ENCODE measurements at regions not wholly inside any gene's neighbourhood (a gene's known extent, or its start where the extent isn't known, plus 50 kb on each side); places are given as distances from the start of the nearest gene placed in this dataset.

- Histone ChIP-seq H3K18ac (ENCODE audit: extremely low read depth, low read length) (no peak overlapping the region), H2BK5ac (ENCODE audit: low read depth, low read length) (no peak overlapping the region), H2BK15ac (ENCODE audit: low read length) (no peak overlapping the region), H3K4me3 (ENCODE audit: extremely low read depth in 1 of 4, insufficient read depth in 2 of 4, low read depth in 3 of 4, low read length in 4 of 4) (no peak overlapping the region), H3K79me1 (ENCODE audit: low read depth, low read length) (no peaks in the 10 kb centered on the region), H2BK120ac (replicated peaks; ENCODE audit: low read depth, low read length) (no peak overlapping the region), H3K23ac (ENCODE audit: insufficient read length) (no peak overlapping the region), H2AK5ac (ENCODE audit: low read depth, low read length) (no peak overlapping the region), H4K8ac (ENCODE audit: extremely low read depth, insufficient read depth, low read length) (no peak overlapping the region), H4K20me1 (replicated peaks in 1 of 2; ENCODE audit: control insufficient read depth in 1 of 2, insufficient read depth in 2 of 2, low read length in 2 of 2) (no peaks in the 10 kb centered on the region), H3K56ac (replicated peaks; ENCODE audit: insufficient read length, low read depth, low read length) (no peak overlapping the region), H3K79me2 (ENCODE audit: control insufficient read depth in 1 of 2, insufficient read depth in 2 of 2, low read length in 2 of 2) (no peaks in the 10 kb centered on the region), H3K9ac (replicated peaks in 1 of 4; ENCODE audit: extremely low read depth in 1 of 4, low read depth in 3 of 4, low read length in 3 of 4) (no peak overlapping the region), H2AFZ (ENCODE audit: low read length) (no peak overlapping the region), H2BK20ac (ENCODE audit: low read length) (no peak overlapping the region), H3K36me3 (ENCODE audit: control insufficient read depth in 2 of 4, insufficient read depth in 4 of 4, low read length in 3 of 4) (no peaks in the 10 kb centered on the region), H3K4me2 (ENCODE audit: insufficient read depth in 1 of 2, low read depth in 2 of 2, low read length in 2 of 2) (no peak overlapping the region), H3K27ac (ENCODE audit: low read depth, low read length) (no peak overlapping the region), H2BK12ac (ENCODE audit: low read depth, low read length) (no peak overlapping the region; the same call in 1 of the 2 replicates), H3K4ac (replicated peaks; ENCODE audit: insufficient read length, low read depth, low read length) (no peak overlapping the region), H4K91ac (replicated peaks; ENCODE audit: insufficient read length, low read length) (no peak overlapping the region), H3K14ac (ENCODE audit: insufficient read length) (no peak overlapping the region), H4K5ac (ENCODE audit: insufficient read length, low read depth, low read length) (no peak overlapping the region), H3K23me2 (ENCODE audit: low read depth, low read length) (no peaks in the 10 kb centered on the region), H3K4me1 (replicated peaks in 1 of 4; ENCODE audit: control insufficient read depth in 3 of 4, insufficient read depth in 4 of 4, low read length in 3 of 4) (no peaks in the 10 kb centered on the region), H3K9me3 (ENCODE audit: insufficient read depth in 2 of 2, low read depth in 1 of 2, low read length in 1 of 2) (no peaks in the 10 kb centered on the region), H3K27me3 (replicated peaks in 1 of 4; ENCODE audit: control insufficient read depth in 3 of 4, extremely low read depth in 1 of 4, insufficient read depth in 3 of 4, low read length in 3 of 4) (no peaks in the 10 kb centered on the region)
- no peak for DNase-seq (ENCODE audit: low read depth in 1 of 2, low spot score in 2 of 2)
- ChIA-PET POLR2A (ENCODE audit: partially characterized antibody) (no interaction called here), CTCF (ENCODE audit: partially characterized antibody) (no interaction called here)
- no peak for FAIRE-seq
- WGBS, 2 experiments (ENCODE audit: extremely low coverage in 1 of 2, insufficient coverage in 1 of 2, insufficient read length in 1 of 2, insufficient replicate concordance in 2 of 2, low coverage in 1 of 2, low lambda C conversion rate in 2 of 2, missing lambda C conversion rate in 1 of 2): 94% methylated on average over 4 of the region's 4 CpGs; no CpG with 5 or more reads in 1 of the 2 experiments
- TF ChIP-seq ASH2L (IDR thresholded peaks at IDR 0.05; ENCODE audit: low read length): no peak
- TF ChIP-seq GABPA (IDR thresholded peaks at IDR 0.05; ENCODE audit: borderline replicate concordance, insufficient read depth, low read length): no peak
- TF ChIP-seq EP300 (IDR thresholded peaks at IDR 0.05; ENCODE audit: borderline replicate concordance in 1 of 2, low read depth in 2 of 2, low read length in 2 of 2): no peak
- TF ChIP-seq SP2 (IDR thresholded peaks at IDR 0.05; ENCODE audit: low read length): no peak
- no peak for TF ChIP-seq CTCF (IDR thresholded peaks at IDR 0.05; ENCODE audit: control extremely low read depth in 1 of 3, insufficient read depth in 1 of 3, low read depth in 1 of 3, low read length in 3 of 3)
- TF ChIP-seq RXRA (IDR thresholded peaks at IDR 0.05; ENCODE audit: insufficient read depth, low read depth, low read length): no peak
- no peak for TF ChIP-seq TAF1 (IDR thresholded peaks at IDR 0.05; ENCODE audit: low read depth, low read length)
- no peak for TF ChIP-seq TEAD4 (IDR thresholded peaks at IDR 0.05; ENCODE audit: low read depth, low read length)
- TF ChIP-seq NANOG (IDR thresholded peaks at IDR 0.05; ENCODE audit: insufficient read depth, low read depth, low read length, poor library complexity, severe bottlenecking): no peak
- TF ChIP-seq POU5F1 (IDR thresholded peaks at IDR 0.05; ENCODE audit: low read depth, low read length): no peak
- TF ChIP-seq JUND (IDR thresholded peaks at IDR 0.05; ENCODE audit: low read length): no peak
- TF ChIP-seq TCF12 (IDR thresholded peaks at IDR 0.05; ENCODE audit: low read depth, low read length): no peak
- no peak for TF ChIP-seq MAX (IDR thresholded peaks at IDR 0.05)
Observed at GRCh38 chr5:97836816-97837215, 653.8 kb upstream of the RIOK2 start.

Data from H1 (cell line).